Gastrocnemius medialis (tissue), 4 donors: ENCODE measurements at regions not wholly inside any gene's neighbourhood (a gene's known extent, or its start where the extent isn't known, plus 50 kb on each side); places are given as distances from the start of the nearest gene placed in this dataset.

Experiments used
- ATAC-seq, 2 donors: fragments of 150-250 bp; one replicate each; pipeline ENCODE4 v1.9.1; 2016
- DNase-seq, 2 donors: peaks; one replicate each; pipeline ENCODE4 v3.0.0-alpha.2; 2019
- H3K27ac ChIP-seq, 4 donors: fragments of 200-600 bp; sonication (generic); 1 replicate in 1 of 4; 2 replicates in 3 of 4; pipeline ENCODE4 v1.5.1; 2016 to 2018; ENCODE audit warnings: mild to moderate bottlenecking in 2 of 4, moderate library complexity in 1 of 4
- H3K27me3 ChIP-seq, 3 donors: fragments of 200-600 bp; sonication (generic) in 2 of 3; 1 replicate in 1 of 3; 2 replicates in 2 of 3; pipeline versions ENCODE4 v1.5.1 to v1.6.0; 2016 to 2019; ENCODE audit warnings: mild to moderate bottlenecking in 1 of 3, moderate library complexity in 1 of 3
- H3K36me3 ChIP-seq, 2 donors: fragments of 200-600 bp; sonication (generic) in 1 of 2; one replicate each; pipeline ENCODE4 v1.5.1; 2017 to 2018
- H3K4me1 ChIP-seq, 2 donors: fragments of 200-600 bp; sonication (generic) in 1 of 2; one replicate each; pipeline ENCODE4 v1.5.1; 2016 to 2017; ENCODE audit warnings: mild to moderate bottlenecking in 2 of 2
- H3K4me3 ChIP-seq, 4 donors: fragments of 200-600 bp; sonication (generic) in 3 of 4; 1 replicate in 1 of 4; 2 replicates in 3 of 4; pipeline ENCODE4 v1.5.1; 2016 to 2019; ENCODE audit warnings: mild to moderate bottlenecking in 2 of 4
- H3K9me3 ChIP-seq, 3 donors: fragments of 200-600 bp; sonication (generic) in 2 of 3; 1 replicate in 1 of 3; 2 replicates in 2 of 3; pipeline ENCODE4 v1.5.1; 2016 to 2019
- CTCF ChIP-seq, 5 experiments: fragments of 450-650 bp in 3 of 5; fragments of 200-600 bp in 2 of 5; sonication (generic) in 2 of 5; IDR thresholded peaks in 4 of 5; conservative IDR thresholded peaks in 1 of 5; 1 replicate in 4 of 5; 2 replicates in 1 of 5; pipeline ENCODE4 v1.5.1; 2016 to 2019; ENCODE audit warnings: antibody characterized with exemption in 5 of 5, mild to moderate bottlenecking in 3 of 5, moderate library complexity in 3 of 5
- POLR2A ChIP-seq, 2 donors: fragments of 450-650 bp; IDR thresholded peaks; one replicate each; pipeline ENCODE4 v1.6.1; 2017; ENCODE audit warnings: antibody characterized with exemption in 2 of 2, mild to moderate bottlenecking in 2 of 2, moderate library complexity in 2 of 2
- in situ Hi-C, 4 donors: fragments of 200-750 bp; cut with MboI; loops; one replicate each; pipeline versions ENCODE4 v1.15.0 to v1.8.0; 2017; ENCODE audit warnings: low sequenced_read_pairs in 4 of 4
- intact Hi-C: fragments of 100-400 bp; cut with DNase I; formaldehyde crosslinking; loops from one replicate; pipeline ENCODE4 v1.15.1; 2023; ENCODE audit warnings: low total_unique reads

GRCh38 chr21:28240586-28240985 lies 752.1 kb downstream of the LTN1 start:
- intact Hi-C loops (no loop called here), in situ Hi-C loops (no loop called here)
- Histone ChIP-seq H3K4me3 (no peak overlapping the region), H3K27ac (no peak overlapping the region), H3K4me1 (peaks cover 0 to 13% of the 10 kb centered on the region in 2 donors), H3K27me3 (no peaks in the 10 kb centered on the region), H3K9me3 (no peaks in the 10 kb centered on the region), H3K36me3 (no peaks in the 10 kb centered on the region)
- no peak for TF ChIP-seq POLR2A (IDR thresholded peaks at IDR 0.05)
- TF ChIP-seq CTCF (IDR thresholded peaks at IDR 0.05 in 4 of 5, conservative IDR thresholded peaks at IDR 0.05 in 1 of 5) = no peak
- DNase-seq (no peak), ATAC-seq (no peak)

GRCh38 chr21:28239340-28239739 lies 753.3 kb downstream of the LTN1 start:
- intact Hi-C loops (no loop called here), in situ Hi-C loops (no loop called here)
- no peaks in the 10 kb centered on the region for H3K36me3 ChIP-seq
- no peaks in the 10 kb centered on the region for H3K9me3 ChIP-seq
- no peak overlapping the region for H3K4me3 ChIP-seq
- TF ChIP-seq CTCF (IDR thresholded peaks at IDR 0.05 in 4 of 5, conservative IDR thresholded peaks at IDR 0.05 in 1 of 5) (no peak), POLR2A (IDR thresholded peaks at IDR 0.05) (no peak)
- peaks cover 0 to 13% of the 10 kb centered on the region in 2 donors for H3K4me1 ChIP-seq
- no peak overlapping the region for H3K27ac ChIP-seq
- ATAC-seq (no peak), DNase-seq (peak in 1 of 2 donors; percentile 47)
- no peaks in the 10 kb centered on the region for H3K27me3 ChIP-seq

GRCh38 chr21:28237661-28238060 lies 755.0 kb downstream of the LTN1 start:
- Histone ChIP-seq H3K36me3 (no peaks in the 10 kb centered on the region), H3K27ac (no peak overlapping the region), H3K27me3 (no peaks in the 10 kb centered on the region), H3K9me3 (no peaks in the 10 kb centered on the region), H3K4me1 (peaks cover 0 to 13% of the 10 kb centered on the region in 2 donors), H3K4me3 (no peak overlapping the region)
- in situ Hi-C loops = no loop called here
- DNase-seq (peak; percentile 12 to 37), ATAC-seq (peak; percentile 62 to 65)
- no peak for TF ChIP-seq CTCF (IDR thresholded peaks at IDR 0.05 in 4 of 5, conservative IDR thresholded peaks at IDR 0.05 in 1 of 5)
- TF ChIP-seq POLR2A (IDR thresholded peaks at IDR 0.05) = no peak
- intact Hi-C loops = no loop called here

GRCh38 chr21:28235169-28235895 lies 757.3 kb downstream of the LTN1 start:
- H3K9me3 ChIP-seq = no peaks in the 10 kb centered on the region
- no peaks in the 10 kb centered on the region for H3K36me3 ChIP-seq
- TF ChIP-seq CTCF (IDR thresholded peaks at IDR 0.05 in 4 of 5, conservative IDR thresholded peaks at IDR 0.05 in 1 of 5) (peak in 1 of 5 experiments; percentile 19), POLR2A (IDR thresholded peaks at IDR 0.05) (no peak)
- peak in 1 of 2 donors; percentile 13 for DNase-seq
- in situ Hi-C loops (no loop called here), intact Hi-C loops (no loop called here)
- ATAC-seq = no peak
- H3K4me3 ChIP-seq = no peak overlapping the region
- H3K27ac ChIP-seq = no peak overlapping the region
- H3K4me1 ChIP-seq = peaks cover 0 to 13% of the 10 kb centered on the region in 2 donors
- H3K27me3 ChIP-seq = no peaks in the 10 kb centered on the region
